ENCODE measurements at regions not wholly inside any gene's neighbourhood (a gene's known extent, or its start where the extent isn't known, plus 50 kb on each side); places are given as distances from the start of the nearest gene placed in this dataset.
A peak's percentile ranks its signal among the peaks of the same experiment; 100 is the strongest.

DNA sequence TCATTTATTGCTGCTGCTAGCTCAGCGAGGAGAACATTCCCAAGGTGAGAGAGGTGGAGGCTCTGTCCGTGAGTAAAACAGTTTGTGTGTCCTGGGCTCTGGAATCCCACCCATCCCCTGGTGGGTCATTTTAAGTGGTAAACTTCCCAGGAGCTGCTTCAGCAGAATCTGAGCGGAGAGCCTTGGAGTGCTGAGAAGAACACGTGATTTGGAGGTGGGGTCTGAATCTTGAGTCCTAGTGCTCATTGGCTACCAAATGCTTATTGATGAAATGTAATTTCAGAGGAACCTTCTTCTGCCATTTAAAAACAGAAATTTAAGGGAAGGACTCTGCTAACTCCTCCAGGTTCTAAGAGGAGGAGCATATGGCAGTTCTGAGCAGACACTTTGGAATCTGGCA, 132.4 kb downstream of the CDH26 start:
- TF ChIP-seq, protein P1, sequence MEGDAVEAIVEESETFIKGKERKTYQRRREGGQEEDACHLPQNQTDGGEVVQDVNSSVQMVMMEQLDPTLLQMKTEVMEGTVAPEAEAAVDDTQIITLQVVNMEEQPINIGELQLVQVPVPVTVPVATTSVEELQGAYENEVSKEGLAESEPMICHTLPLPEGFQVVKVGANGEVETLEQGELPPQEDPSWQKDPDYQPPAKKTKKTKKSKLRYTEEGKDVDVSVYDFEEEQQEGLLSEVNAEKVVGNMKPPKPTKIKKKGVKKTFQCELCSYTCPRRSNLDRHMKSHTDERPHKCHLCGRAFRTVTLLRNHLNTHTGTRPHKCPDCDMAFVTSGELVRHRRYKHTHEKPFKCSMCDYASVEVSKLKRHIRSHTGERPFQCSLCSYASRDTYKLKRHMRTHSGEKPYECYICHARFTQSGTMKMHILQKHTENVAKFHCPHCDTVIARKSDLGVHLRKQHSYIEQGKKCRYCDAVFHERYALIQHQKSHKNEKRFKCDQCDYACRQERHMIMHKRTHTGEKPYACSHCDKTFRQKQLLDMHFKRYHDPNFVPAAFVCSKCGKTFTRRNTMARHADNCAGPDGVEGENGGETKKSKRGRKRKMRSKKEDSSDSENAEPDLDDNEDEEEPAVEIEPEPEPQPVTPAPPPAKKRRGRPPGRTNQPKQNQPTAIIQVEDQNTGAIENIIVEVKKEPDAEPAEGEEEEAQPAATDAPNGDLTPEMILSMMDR (IDR thresholded peaks at IDR 0.05; ENCODE audit: control extremely low read depth, extremely low read depth): no peak
- ATAC-seq (ENCODE audit: insufficient read depth, low FRiP score) (no peak), DNase-seq (peak in 2 of 3 donors; percentile 46 to 69)
- Histone ChIP-seq H3K4me1 (ENCODE audit: control insufficient read depth in 5 of 5, insufficient read depth in 5 of 5, low read length in 5 of 5) (peaks cover 4 to 29% (median 6%) of the 10 kb centered on the region in 5 donors), H3K9me3 (ENCODE audit: control insufficient read depth in 4 of 4, insufficient read depth in 3 of 4, low read length in 3 of 4) (peaks cover 0 to 3% (median 1%) of the 10 kb centered on the region in 4 donors), H3K36me3 (ENCODE audit: control insufficient read depth in 4 of 4, insufficient read depth in 4 of 4, low read length in 4 of 4) (no peaks in the 10 kb centered on the region), H3K27ac (ENCODE audit: low read depth in 1 of 2, low read length in 1 of 2) (no peak overlapping the region), H3K9ac (ENCODE audit: insufficient read depth in 1 of 2, low read length in 2 of 2) (no peak overlapping the region), H3K27me3 (ENCODE audit: control insufficient read depth in 3 of 3, insufficient read depth in 3 of 3, low read length in 2 of 3) (peaks cover 4 to 11% (median 6%) of the 10 kb centered on the region in 3 donors), H3K4me3 (no peak overlapping the region)
- 64 to 81% methylated on average over 4 of the region's 4 CpGs for WGBS, 2 donors

DNA sequence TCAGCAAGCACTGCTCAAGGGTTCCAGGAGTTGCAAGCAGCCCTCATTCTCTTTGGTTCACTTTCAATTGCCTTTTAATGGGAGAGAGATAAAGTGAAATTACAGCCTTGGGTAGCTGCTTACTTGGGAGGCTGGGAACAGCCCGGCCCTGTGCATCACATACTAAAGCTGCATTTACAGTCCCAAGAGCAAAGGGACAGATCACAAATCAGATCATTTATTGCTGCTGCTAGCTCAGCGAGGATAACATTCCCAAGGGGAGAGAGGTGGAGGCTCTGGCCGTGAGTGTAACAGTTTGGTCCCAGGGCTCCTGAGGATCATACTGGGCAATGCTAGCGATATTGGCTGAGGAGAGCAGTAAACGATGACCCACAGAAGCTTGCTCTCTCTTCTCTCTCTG, 133.1 kb downstream of the CDH26 start:
- peaks cover 4 to 29% (median 6%) of the 10 kb centered on the region in 5 donors for H3K4me1 ChIP-seq (ENCODE audit: control insufficient read depth in 5 of 5, insufficient read depth in 5 of 5, low read length in 5 of 5)
- no peak overlapping the region for H3K9ac ChIP-seq (ENCODE audit: insufficient read depth in 1 of 2, low read length in 2 of 2)
- no peak for ATAC-seq (ENCODE audit: insufficient read depth, low FRiP score)
- TF ChIP-seq, protein P1 (IDR thresholded peaks at IDR 0.05; ENCODE audit: control extremely low read depth, extremely low read depth): no peak
- H3K9me3 ChIP-seq (ENCODE audit: control insufficient read depth in 4 of 4, insufficient read depth in 3 of 4, low read length in 3 of 4): peaks cover 0 to 3% (median under 1%) of the 10 kb centered on the region in 4 donors
- 81 to 94% methylated on average over 5 of the region's 5 CpGs for WGBS, 2 donors
- peak in 2 of 3 donors; percentile 21 to 31 for DNase-seq
- peaks cover 4 to 6% (median 6%) of the 10 kb centered on the region in 3 donors for H3K27me3 ChIP-seq (ENCODE audit: control insufficient read depth in 3 of 3, insufficient read depth in 3 of 3, low read length in 2 of 3)
- H3K27ac ChIP-seq (ENCODE audit: low read depth in 1 of 2, low read length in 1 of 2): no peak overlapping the region
- no peaks in the 10 kb centered on the region for H3K36me3 ChIP-seq (ENCODE audit: control insufficient read depth in 4 of 4, insufficient read depth in 4 of 4, low read length in 4 of 4)
- H3K4me3 ChIP-seq: no peak overlapping the region

DNA sequence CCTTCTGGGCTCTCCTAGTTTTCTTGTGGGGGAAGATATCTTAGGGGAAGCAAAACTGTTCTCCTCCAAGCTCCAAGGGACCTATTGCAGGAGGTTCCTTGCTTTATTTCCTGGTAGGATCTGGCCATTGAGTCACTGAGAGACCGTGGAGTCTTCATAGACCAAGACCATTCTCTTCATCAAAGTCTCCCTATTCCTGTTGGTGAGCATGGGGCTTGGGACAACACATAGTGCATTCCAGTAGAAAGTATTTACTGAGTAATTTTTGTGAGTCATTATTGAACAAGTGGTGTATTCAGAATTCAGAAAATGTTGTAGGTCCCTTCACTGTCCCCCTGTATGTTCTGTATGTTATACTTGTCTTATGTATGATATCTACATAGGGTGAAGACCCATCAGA, 133.6 kb downstream of the CDH26 start:
- peaks cover 0 to 3% (median 0%) of the 10 kb centered on the region in 4 donors for H3K9me3 ChIP-seq (ENCODE audit: control insufficient read depth in 4 of 4, insufficient read depth in 3 of 4, low read length in 3 of 4)
- H3K27ac ChIP-seq (ENCODE audit: low read depth in 1 of 2, low read length in 1 of 2): no peak overlapping the region
- no peaks in the 10 kb centered on the region for H3K36me3 ChIP-seq (ENCODE audit: control insufficient read depth in 4 of 4, insufficient read depth in 4 of 4, low read length in 4 of 4)
- TF ChIP-seq, protein P1 (IDR thresholded peaks at IDR 0.05; ENCODE audit: control extremely low read depth, extremely low read depth): no peak
- no peak overlapping the region for H3K4me3 ChIP-seq
- peaks cover 4 to 29% (median 6%) of the 10 kb centered on the region in 5 donors for H3K4me1 ChIP-seq (ENCODE audit: control insufficient read depth in 5 of 5, insufficient read depth in 5 of 5, low read length in 5 of 5)
- H3K27me3 ChIP-seq (ENCODE audit: control insufficient read depth in 3 of 3, insufficient read depth in 3 of 3, low read length in 2 of 3): peaks cover 0 to 6% (median 4%) of the 10 kb centered on the region in 3 donors
- ATAC-seq (ENCODE audit: insufficient read depth, low FRiP score) (no peak), DNase-seq (no peak)
- no peak overlapping the region for H3K9ac ChIP-seq (ENCODE audit: insufficient read depth in 1 of 2, low read length in 2 of 2)
- WGBS, 2 donors: 88 to 92% methylated on average over 1 of the region's 1 CpG

DNA sequence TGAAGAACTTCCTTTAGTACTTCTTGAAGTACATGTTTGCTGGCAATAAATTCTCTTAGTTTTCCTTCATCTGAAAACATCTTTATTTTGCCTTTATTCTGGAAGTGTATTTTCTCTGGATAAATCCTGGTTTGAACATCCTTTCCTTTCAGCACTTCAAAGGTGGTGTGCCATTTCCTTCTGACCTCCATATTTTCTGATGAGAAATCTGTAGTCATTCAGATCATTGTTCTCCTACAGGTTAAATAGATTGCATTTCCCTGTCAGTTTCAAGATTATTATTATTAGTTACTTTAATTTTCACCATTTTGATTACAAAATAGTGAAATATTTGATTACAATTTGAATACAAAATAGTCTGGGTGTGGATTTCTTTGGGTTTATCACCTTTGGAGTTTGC, 134.5 kb downstream of the CDH26 start:
- Histone ChIP-seq H3K4me1 (ENCODE audit: control insufficient read depth in 5 of 5, insufficient read depth in 5 of 5, low read length in 5 of 5) (peaks cover 4 to 22% (median 6%) of the 10 kb centered on the region in 5 donors), H3K9me3 (ENCODE audit: control insufficient read depth in 4 of 4, insufficient read depth in 3 of 4, low read length in 3 of 4) (peaks cover 0 to 3% (median 0%) of the 10 kb centered on the region in 4 donors), H3K27ac (ENCODE audit: low read depth in 1 of 2, low read length in 1 of 2) (no peak overlapping the region), H3K9ac (ENCODE audit: insufficient read depth in 1 of 2, low read length in 2 of 2) (no peak overlapping the region), H3K27me3 (ENCODE audit: control insufficient read depth in 3 of 3, insufficient read depth in 3 of 3, low read length in 2 of 3) (peaks cover 0 to 3% (median 0%) of the 10 kb centered on the region in 3 donors), H3K4me3 (no peak overlapping the region), H3K36me3 (ENCODE audit: control insufficient read depth in 4 of 4, insufficient read depth in 4 of 4, low read length in 4 of 4) (no peaks in the 10 kb centered on the region)
- TF ChIP-seq, protein P1 (IDR thresholded peaks at IDR 0.05; ENCODE audit: control extremely low read depth, extremely low read depth): no peak
- DNase-seq: no peak
- ATAC-seq (ENCODE audit: insufficient read depth, low FRiP score): no peak

Measured in lung (tissue), 11 donors.